H9 (cell line): ENCODE measurements at regions not wholly inside any gene's neighbourhood (a gene's known extent, or its start where the extent isn't known, plus 50 kb on each side); places are given as distances from the start of the nearest gene placed in this dataset.

Experiments used
- DNase-seq: peaks from one replicate; pipeline ENCODE4 v3.0.0-alpha.2; 2017
- H2AFZ ChIP-seq: one replicate; pipeline ENCODE4 v1.6.1; 2013; ENCODE audit warnings: mild to moderate bottlenecking, low read length, control low read depth, moderate library complexity
- H2AK5ac ChIP-seq: 2 replicates; pipeline ENCODE4 v1.6.1; 2013; ENCODE audit warnings: low read length, control low read depth, mixed read lengths; ENCODE audit not compliant: insufficient read length
- H2BK120ac ChIP-seq: one replicate; pipeline ENCODE4 v1.6.1; 2013; ENCODE audit warnings: low read depth, mild to moderate bottlenecking, low read length, control low read depth, inconsistent platforms; ENCODE audit not compliant: poor library complexity, severe bottlenecking
- H2BK12ac ChIP-seq: 2 replicates; pipeline ENCODE4 v1.6.1; 2013; ENCODE audit warnings: low read length, control low read depth, mixed read lengths, low read depth; ENCODE audit not compliant: insufficient read length
- H2BK15ac ChIP-seq: 2 replicates; pipeline ENCODE4 v1.6.1; 2013; ENCODE audit warnings: low read depth, low read length, control low read depth
- H2BK20ac ChIP-seq: one replicate; pipeline ENCODE4 v1.6.1; 2013; ENCODE audit warnings: low read depth, mild to moderate bottlenecking, low read length, control low read depth, inconsistent platforms; ENCODE audit not compliant: poor library complexity, severe bottlenecking
- H2BK5ac ChIP-seq: 2 replicates; pipeline ENCODE4 v1.6.1; 2013; ENCODE audit warnings: low read length, control low read depth, mixed read lengths; ENCODE audit not compliant: insufficient read length
- H3K14ac ChIP-seq: 2 replicates; pipeline ENCODE4 v1.6.1; 2013; ENCODE audit warnings: low read length, control low read depth; ENCODE audit not compliant: insufficient read depth
- H3K18ac ChIP-seq: 2 replicates; pipeline ENCODE4 v1.6.1; 2013; ENCODE audit warnings: low read depth, mild to moderate bottlenecking, mixed read lengths, low read length, control low read depth; ENCODE audit not compliant: insufficient read length
- H3K23ac ChIP-seq: 2 replicates; pipeline ENCODE4 v1.6.1; 2013; ENCODE audit warnings: low read length, control low read depth, mixed read lengths, low read depth; ENCODE audit not compliant: insufficient read length
- H3K23me2 ChIP-seq: 2 replicates; pipeline ENCODE4 v1.6.1; 2013; ENCODE audit warnings: low read depth, mild to moderate bottlenecking, mixed read lengths, low read length, control low read depth; ENCODE audit not compliant: insufficient read length, poor library complexity, severe bottlenecking
- H3K27ac ChIP-seq: 2 replicates; pipeline ENCODE4 v1.5.1; 2013; ENCODE audit warnings: low read length, control low read depth, mixed read lengths, low read depth; ENCODE audit not compliant: insufficient read length
- H3K27me3 ChIP-seq: 2 replicates; pipeline ENCODE4 v1.6.1; 2013; ENCODE audit warnings: low read length, control low read depth, inconsistent platforms; ENCODE audit not compliant: insufficient read depth
- H3K4ac ChIP-seq: 2 replicates; pipeline ENCODE4 v1.6.1; 2013; ENCODE audit warnings: low read depth, mild to moderate bottlenecking, control low read depth, inconsistent platforms, low read length, moderate library complexity
- H3K4me1 ChIP-seq: 2 replicates; pipeline ENCODE4 v1.6.1; 2013; ENCODE audit warnings: low read length, control low read depth, inconsistent platforms; ENCODE audit not compliant: insufficient read depth
- H3K4me2 ChIP-seq: 2 replicates; pipeline ENCODE4 v1.6.1; 2013; ENCODE audit warnings: low read length, control low read depth, mixed read lengths; ENCODE audit not compliant: insufficient read length, insufficient read depth
- H3K56ac ChIP-seq: 2 replicates; pipeline ENCODE4 v1.6.1; 2013; ENCODE audit warnings: low read depth, mild to moderate bottlenecking, mixed read lengths, low read length, control low read depth; ENCODE audit not compliant: insufficient read length
- H3K79me1 ChIP-seq: 2 replicates; pipeline ENCODE4 v1.6.1; 2013; ENCODE audit warnings: low read depth, mild to moderate bottlenecking, moderate library complexity, low read length, control low read depth, inconsistent platforms; ENCODE audit not compliant: insufficient read depth, poor library complexity, severe bottlenecking
- H3K79me2 ChIP-seq: 2 replicates; pipeline ENCODE4 v1.6.1; 2013; ENCODE audit warnings: low read length, control low read depth, inconsistent platforms; ENCODE audit not compliant: insufficient read depth
- H3K9ac ChIP-seq: 2 replicates; pipeline ENCODE4 v1.6.1; 2013; ENCODE audit warnings: low read length, control low read depth, mixed read lengths; ENCODE audit not compliant: insufficient read length; ENCODE audit errors: extremely low read depth
- H3K9me3 ChIP-seq: one replicate; pipeline ENCODE4 v1.6.1; 2013; ENCODE audit warnings: low read depth, low read length, inconsistent platforms; ENCODE audit not compliant: control insufficient read depth
- H3T11ph ChIP-seq: one replicate; pipeline ENCODE4 v1.6.1; 2013; ENCODE audit warnings: mild to moderate bottlenecking, low read length, control low read depth, inconsistent platforms
- H4K20me1 ChIP-seq: one replicate; pipeline ENCODE4 v1.6.1; 2013; ENCODE audit not compliant: control insufficient read depth, insufficient read length, insufficient read depth
- H4K5ac ChIP-seq: 2 replicates; pipeline ENCODE4 v1.6.1; 2013; ENCODE audit warnings: low read depth, mild to moderate bottlenecking, mixed read lengths, low read length, control low read depth; ENCODE audit not compliant: insufficient read length
- H4K8ac ChIP-seq: replicated peaks from 2 replicates; pipeline ENCODE4 v1.6.1; 2013; ENCODE audit warnings: low read length, control low read depth, mixed read lengths, low read depth; ENCODE audit not compliant: insufficient read length
- H4K91ac ChIP-seq: 2 replicates; pipeline ENCODE4 v1.6.1; 2013; ENCODE audit warnings: low read depth, mild to moderate bottlenecking, moderate library complexity, mixed read lengths, low read length, control low read depth; ENCODE audit not compliant: insufficient read length
- H3K27ac Mint-ChIP-seq, 3 experiments: 2 replicates in 2 of 3; 3 replicates in 1 of 3; pipeline ENCODE4 v1.8.0; 2020 to 2021; ENCODE audit warnings: mixed read lengths in 3 of 3, mild to moderate bottlenecking in 1 of 3, moderate library complexity in 1 of 3
- H3K27me3 Mint-ChIP-seq: 2 replicates; pipeline ENCODE4 v1.8.0; 2021; ENCODE audit warnings: low read depth, mild to moderate bottlenecking, moderate library complexity, mixed read lengths
- H3K36me3 Mint-ChIP-seq, 3 experiments: 2 replicates in 2 of 3; 3 replicates in 1 of 3; pipeline ENCODE4 v1.8.0; 2020 to 2021; ENCODE audit warnings: low read depth in 3 of 3, mixed read lengths in 3 of 3; ENCODE audit not compliant: insufficient read depth in 1 of 3
- H3K4me1 Mint-ChIP-seq, 2 experiments: 2 replicates each; pipeline ENCODE4 v1.8.0; 2020; ENCODE audit warnings: mixed read lengths in 2 of 2
- H3K4me3 Mint-ChIP-seq, 2 experiments: 2 replicates in 1 of 2; 3 replicates in 1 of 2; pipeline ENCODE4 v1.8.0; 2020 to 2021; ENCODE audit warnings: mild to moderate bottlenecking in 2 of 2, mixed read lengths in 2 of 2, moderate library complexity in 1 of 2
- H3K9me3 Mint-ChIP-seq, 2 experiments: 2 replicates in 1 of 2; 3 replicates in 1 of 2; pipeline ENCODE4 v1.8.0; 2020; ENCODE audit warnings: mild to moderate bottlenecking in 2 of 2, mixed read lengths in 2 of 2, moderate library complexity in 1 of 2
- WGBS: extraction: QIAGEN DNeasy Blood & Tissue Kit; methylation state at CpG from one replicate; pipeline ENCODE4 v1.1.7; 2013; ENCODE audit warnings: missing lambda C conversion rate, low lambda C conversion rate, mixed read lengths; ENCODE audit not compliant: insufficient read length; ENCODE audit errors: extremely low coverage; 5-methylcytosine and 5-hydroxymethylcytosine counted together
- TF ChIP-seq, protein P1 (sequence below): fragments of 200-600 bp; sonication (generic); conservative IDR thresholded peaks from 3 replicates; pipeline ENCODE4 v1.8.0; 2021; ENCODE audit warnings: antibody characterized with exemption, mild to moderate bottlenecking

DNA sequence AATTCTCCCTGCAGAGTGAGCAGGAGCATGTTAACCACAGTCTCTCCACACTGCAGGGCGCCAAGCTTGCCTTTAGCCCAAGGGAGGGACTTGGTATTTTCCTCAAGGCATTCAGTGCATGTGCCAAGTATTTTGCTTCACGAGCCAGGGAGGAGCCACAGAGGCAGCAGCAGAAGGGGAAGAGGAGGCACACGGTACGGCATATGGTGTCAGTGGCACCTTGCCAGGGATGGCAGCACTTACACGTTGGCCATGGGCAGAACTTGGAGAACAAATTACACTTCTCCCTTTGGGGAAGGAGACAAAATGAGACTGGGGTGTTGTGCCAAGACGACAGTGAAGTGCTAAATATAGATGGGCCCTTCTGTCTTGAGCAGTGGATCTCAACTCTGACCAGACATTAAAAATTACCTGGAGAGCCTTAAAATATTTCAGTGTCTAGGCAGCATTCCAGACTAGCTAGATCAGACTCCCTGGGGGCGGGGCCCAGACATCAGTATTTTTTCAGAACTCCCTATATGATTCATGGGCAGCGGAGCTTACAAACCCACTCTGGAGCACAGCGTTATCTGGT lies 155.8 kb downstream of the DRD1 start:
- Histone ChIP-seq H3K27ac (no peak overlapping the region), H2BK15ac (no peak overlapping the region), H2BK12ac (no peak overlapping the region), H4K5ac (no peak overlapping the region), H3K79me2 (no peaks in the 10 kb centered on the region), H3K14ac (no peak overlapping the region), H3K4me1 (no peaks in the 10 kb centered on the region), H3K23me2 (no peaks in the 10 kb centered on the region), H3K18ac (no peak overlapping the region), H3K56ac (no peak overlapping the region), H3T11ph (no peak overlapping the region), H2BK120ac (no peak overlapping the region), H2AFZ (no peak overlapping the region), H3K4me2 (no peak overlapping the region), H4K20me1 (no peaks in the 10 kb centered on the region), H3K79me1 (no peaks in the 10 kb centered on the region), H2BK5ac (no peak overlapping the region), H3K27me3 (no peaks in the 10 kb centered on the region), H3K9ac (no peak overlapping the region), H4K8ac (no peak overlapping the region), H2AK5ac (no peak overlapping the region), H3K9me3 (no peaks in the 10 kb centered on the region), H3K23ac (no peak overlapping the region), H2BK20ac (no peak overlapping the region), H4K91ac (no peak overlapping the region), H3K4ac (no peak overlapping the region)
- no peak for DNase-seq
- no CpG with 5 or more reads among the region's 9 CpGs for WGBS
- H3K9me3 Mint-ChIP-seq, result no peaks in the 10 kb centered on the region; a peak in 1 of 5 replicates
- H3K4me3 Mint-ChIP-seq, result no peak overlapping the region
- TF ChIP-seq, protein P1, sequence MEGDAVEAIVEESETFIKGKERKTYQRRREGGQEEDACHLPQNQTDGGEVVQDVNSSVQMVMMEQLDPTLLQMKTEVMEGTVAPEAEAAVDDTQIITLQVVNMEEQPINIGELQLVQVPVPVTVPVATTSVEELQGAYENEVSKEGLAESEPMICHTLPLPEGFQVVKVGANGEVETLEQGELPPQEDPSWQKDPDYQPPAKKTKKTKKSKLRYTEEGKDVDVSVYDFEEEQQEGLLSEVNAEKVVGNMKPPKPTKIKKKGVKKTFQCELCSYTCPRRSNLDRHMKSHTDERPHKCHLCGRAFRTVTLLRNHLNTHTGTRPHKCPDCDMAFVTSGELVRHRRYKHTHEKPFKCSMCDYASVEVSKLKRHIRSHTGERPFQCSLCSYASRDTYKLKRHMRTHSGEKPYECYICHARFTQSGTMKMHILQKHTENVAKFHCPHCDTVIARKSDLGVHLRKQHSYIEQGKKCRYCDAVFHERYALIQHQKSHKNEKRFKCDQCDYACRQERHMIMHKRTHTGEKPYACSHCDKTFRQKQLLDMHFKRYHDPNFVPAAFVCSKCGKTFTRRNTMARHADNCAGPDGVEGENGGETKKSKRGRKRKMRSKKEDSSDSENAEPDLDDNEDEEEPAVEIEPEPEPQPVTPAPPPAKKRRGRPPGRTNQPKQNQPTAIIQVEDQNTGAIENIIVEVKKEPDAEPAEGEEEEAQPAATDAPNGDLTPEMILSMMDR, result no peak
- no peak overlapping the region for H3K27ac Mint-ChIP-seq
- H3K36me3 Mint-ChIP-seq, result peaks cover 0 to 2% (median 0%) of the 10 kb centered on the region in 3 experiments; a peak in 1 of 7 replicates
- H3K27me3 Mint-ChIP-seq, result peaks cover 7% of the 10 kb centered on the region
- H3K4me1 Mint-ChIP-seq, result no peaks in the 10 kb centered on the region
